Smooth muscle cell (in vitro differentiated cells): ENCODE measurements at regions not wholly inside any gene's neighbourhood (a gene's known extent, or its start where the extent isn't known, plus 50 kb on each side); places are given as distances from the start of the nearest gene placed in this dataset.

Experiments
- DNase-seq: peaks from one replicate; lab custom pipeline; 2025; ENCODE audit not compliant: unreplicated experiment; lab: John Stamatoyannopoulos, UW
- H2AFZ ChIP-seq: fragments of 200-600 bp; sonication (generic); 2 replicates; pipeline ENCODE4 v1.6.0; 2016; ENCODE audit warnings: antibody characterized with exemption, low read depth, mild to moderate bottlenecking
- H3F3A ChIP-seq: fragments of 200-600 bp; sonication (generic); 2 replicates; pipeline ENCODE4 v1.6.0; 2017; ENCODE audit warnings: antibody characterized with exemption, low read depth
- H3K27ac ChIP-seq: fragments of 200-600 bp; sonication (generic); 2 replicates; pipeline ENCODE4 v1.5.1; 2016; ENCODE audit warnings: low read depth, mild to moderate bottlenecking
- H3K27me3 ChIP-seq: fragments of 200-600 bp; sonication (generic); 2 replicates; pipeline ENCODE4 v1.6.1; 2016; ENCODE audit warnings: low read depth, mild to moderate bottlenecking
- H3K36me3 ChIP-seq: fragments of 200-600 bp; sonication (generic); 2 replicates; pipeline ENCODE4 v1.5.1; 2016; ENCODE audit warnings: low read depth
- H3K4me1 ChIP-seq: fragments of 200-600 bp; sonication (generic); 2 replicates; pipeline ENCODE4 v1.5.1; 2016; ENCODE audit warnings: low read depth
- H3K4me2 ChIP-seq: fragments of 200-600 bp; sonication (generic); 2 replicates; pipeline ENCODE4 v1.6.0; 2016; ENCODE audit warnings: mild to moderate bottlenecking
- H3K4me3 ChIP-seq: fragments of 200-600 bp; sonication (generic); 2 replicates; pipeline ENCODE4 v1.5.1; 2016; ENCODE audit warnings: mild to moderate bottlenecking
- H3K79me2 ChIP-seq: fragments of 200-600 bp; sonication (generic); 2 replicates; pipeline ENCODE4 v1.6.0; 2016; ENCODE audit warnings: low read depth, mild to moderate bottlenecking
- H3K9ac ChIP-seq: fragments of 200-600 bp; sonication (generic); 2 replicates; pipeline ENCODE4 v1.6.0; 2016; ENCODE audit warnings: low read depth
- H3K9me3 ChIP-seq: fragments of 200-600 bp; sonication (generic); replicated peaks from 2 replicates; pipeline ENCODE4 v1.5.1; 2016; ENCODE audit warnings: low read depth
- H4K20me1 ChIP-seq: fragments of 200-600 bp; sonication (generic); 2 replicates; pipeline ENCODE4 v1.6.0; 2016; ENCODE audit warnings: low read depth
- WGBS: methylation state at CpG from one replicate; pipeline ENCODE4 v1.1.7; 2016; ENCODE audit warnings: low lambda C conversion rate; 5-methylcytosine and 5-hydroxymethylcytosine counted together
- TF ChIP-seq, protein P1 (sequence below): fragments of 200-600 bp; sonication (generic); IDR thresholded peaks from 2 replicates; pipeline ENCODE4 v1.5.1; 2017; ENCODE audit warnings: borderline replicate concordance, mild to moderate bottlenecking, antibody characterized with exemption; ENCODE audit not compliant: insufficient read depth, poor library complexity, severe bottlenecking

- H3K4me2 ChIP-seq = no peak overlapping the region
- H3K36me3 ChIP-seq = no peaks in the 10 kb centered on the region
- TF ChIP-seq, protein P1, sequence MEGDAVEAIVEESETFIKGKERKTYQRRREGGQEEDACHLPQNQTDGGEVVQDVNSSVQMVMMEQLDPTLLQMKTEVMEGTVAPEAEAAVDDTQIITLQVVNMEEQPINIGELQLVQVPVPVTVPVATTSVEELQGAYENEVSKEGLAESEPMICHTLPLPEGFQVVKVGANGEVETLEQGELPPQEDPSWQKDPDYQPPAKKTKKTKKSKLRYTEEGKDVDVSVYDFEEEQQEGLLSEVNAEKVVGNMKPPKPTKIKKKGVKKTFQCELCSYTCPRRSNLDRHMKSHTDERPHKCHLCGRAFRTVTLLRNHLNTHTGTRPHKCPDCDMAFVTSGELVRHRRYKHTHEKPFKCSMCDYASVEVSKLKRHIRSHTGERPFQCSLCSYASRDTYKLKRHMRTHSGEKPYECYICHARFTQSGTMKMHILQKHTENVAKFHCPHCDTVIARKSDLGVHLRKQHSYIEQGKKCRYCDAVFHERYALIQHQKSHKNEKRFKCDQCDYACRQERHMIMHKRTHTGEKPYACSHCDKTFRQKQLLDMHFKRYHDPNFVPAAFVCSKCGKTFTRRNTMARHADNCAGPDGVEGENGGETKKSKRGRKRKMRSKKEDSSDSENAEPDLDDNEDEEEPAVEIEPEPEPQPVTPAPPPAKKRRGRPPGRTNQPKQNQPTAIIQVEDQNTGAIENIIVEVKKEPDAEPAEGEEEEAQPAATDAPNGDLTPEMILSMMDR = no peak
- H3F3A ChIP-seq = no peaks in the 10 kb centered on the region
- no peaks in the 10 kb centered on the region for H3K4me1 ChIP-seq
- no peaks in the 10 kb centered on the region for H3K79me2 ChIP-seq
- no peak overlapping the region for H3K4me3 ChIP-seq
- H3K9ac ChIP-seq = no peak overlapping the region
- no peaks in the 10 kb centered on the region for H3K9me3 ChIP-seq
- no peak overlapping the region for H3K27ac ChIP-seq
- H4K20me1 ChIP-seq = no peaks in the 10 kb centered on the region
- no peak overlapping the region for H2AFZ ChIP-seq
- H3K27me3 ChIP-seq = no peaks in the 10 kb centered on the region
- no peak for DNase-seq
- 95% methylated on average over 2 of the region's 2 CpGs for WGBS
Observed at GRCh38 chr1:67525053-67525760, 95.0 kb upstream of the SERBP1 start.

DNA sequence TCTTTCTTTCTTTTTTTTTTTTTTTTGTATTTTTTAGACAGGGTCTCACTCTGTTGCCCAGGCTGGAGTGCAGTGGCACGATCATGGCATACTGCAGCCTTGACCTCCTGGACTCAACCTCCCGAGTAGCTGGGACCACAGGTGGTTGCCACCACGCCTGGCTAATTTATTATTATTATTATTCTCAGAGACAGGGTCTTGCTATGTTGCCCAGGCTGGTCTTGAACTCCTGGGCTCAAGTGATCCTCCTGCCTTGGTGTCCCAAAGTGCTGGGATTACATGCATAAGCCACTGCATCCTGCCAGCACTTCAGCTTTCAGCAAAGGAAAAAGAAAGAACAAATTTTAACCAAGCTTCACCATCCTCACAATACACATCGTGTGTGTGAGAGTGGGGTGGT is 97.9 kb upstream of the SERBP1 start:
- Histone ChIP-seq H3K4me1 (no peaks in the 10 kb centered on the region), H2AFZ (no peak overlapping the region), H3F3A (no peaks in the 10 kb centered on the region), H3K36me3 (no peaks in the 10 kb centered on the region), H3K4me3 (no peak overlapping the region), H3K9ac (no peak overlapping the region), H3K27ac (no peak overlapping the region), H3K27me3 (no peaks in the 10 kb centered on the region), H3K79me2 (no peaks in the 10 kb centered on the region), H3K4me2 (no peak overlapping the region), H4K20me1 (no peaks in the 10 kb centered on the region), H3K9me3 (no peaks in the 10 kb centered on the region)
- DNase-seq = no peak
- 88% methylated on average over 4 of the region's 4 CpGs for WGBS
- TF ChIP-seq, protein P1 = no peak

DNA sequence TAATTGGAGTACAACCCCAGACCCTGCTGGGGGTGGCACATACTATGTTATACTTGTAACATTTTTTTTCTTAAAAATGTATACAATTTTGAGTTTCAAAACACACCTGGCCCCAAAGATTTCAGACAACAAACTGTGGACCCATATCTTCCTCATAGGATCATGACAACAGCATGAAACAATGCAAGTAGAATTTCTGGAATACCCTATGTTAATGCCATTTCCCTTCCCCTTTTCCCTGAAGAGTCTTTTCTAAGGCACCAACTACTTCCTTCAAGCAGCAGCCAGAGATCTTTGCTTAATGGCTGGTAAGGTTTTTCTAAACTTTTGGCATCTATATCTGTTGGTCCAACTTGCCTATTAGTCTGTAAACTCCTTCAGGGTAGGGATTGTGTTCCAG is 99.9 kb upstream of the SERBP1 start:
- H3K4me2 ChIP-seq = no peak overlapping the region
- TF ChIP-seq, protein P1 = no peak
- H3K36me3 ChIP-seq = no peaks in the 10 kb centered on the region
- no peak for DNase-seq
- no peak overlapping the region for H3K4me3 ChIP-seq
- no peaks in the 10 kb centered on the region for H4K20me1 ChIP-seq
- no peak overlapping the region for H2AFZ ChIP-seq
- no peak overlapping the region for H3K9ac ChIP-seq
- no peaks in the 10 kb centered on the region for H3K79me2 ChIP-seq
- H3K27me3 ChIP-seq = no peaks in the 10 kb centered on the region
- no peaks in the 10 kb centered on the region for H3F3A ChIP-seq
- H3K4me1 ChIP-seq = no peaks in the 10 kb centered on the region
- no peak overlapping the region for H3K27ac ChIP-seq
- H3K9me3 ChIP-seq = no peaks in the 10 kb centered on the region
